ENCODE measurements at regions not wholly inside any gene's neighbourhood (a gene's known extent, or its start where the extent isn't known, plus 50 kb on each side); places are given as distances from the start of the nearest gene placed in this dataset.

- H3K27me3 Mint-ChIP-seq (ENCODE audit: low read depth in 3 of 3), result peaks cover 21 to 39% (median 30%) of the 10 kb centered on the region in 3 donors
- no CpG with 5 or more reads among the region's 4 CpGs for WGBS (ENCODE audit: insufficient coverage)
These were observed 212.5 kb upstream of the NOCT start for GRCh38 chr4:138803051-138803450.

GRCh38 chr4:138802499-138802898 is 213.1 kb upstream of the NOCT start:
- Histone ChIP-seq H3K9ac (ENCODE audit: insufficient read depth, low read length, poor library complexity, severe bottlenecking) (no peak overlapping the region), H3K4me3 (replicated peaks in 1 of 3; ENCODE audit: low read depth in 2 of 3, low read length in 3 of 3) (no peak overlapping the region), H3K79me2 (ENCODE audit: insufficient read depth, low read length) (no peaks in the 10 kb centered on the region), H3K36me3 (replicated peaks in 1 of 2; ENCODE audit: control insufficient read depth in 1 of 2, insufficient read depth in 2 of 2, low read length in 2 of 2) (no peaks in the 10 kb centered on the region), H3K4me1 (ENCODE audit: control insufficient read depth in 1 of 2, insufficient read depth in 2 of 2, low read length in 2 of 2) (no peaks in the 10 kb centered on the region), H3K9me3 (replicated peaks in 1 of 2; ENCODE audit: control insufficient read depth in 1 of 2, insufficient read depth in 1 of 2, low read length in 2 of 2) (no peaks in the 10 kb centered on the region), H3K27ac (ENCODE audit: low read depth in 1 of 2, low read length in 2 of 2) (no peak overlapping the region), H3K4me2 (replicated peaks; ENCODE audit: extremely low read depth, low read length, poor library complexity, severe bottlenecking) (no peak overlapping the region), H2AFZ (ENCODE audit: insufficient read depth, low read depth, low read length, poor library complexity, severe bottlenecking) (no peak overlapping the region), H4K20me1 (ENCODE audit: insufficient read depth, low read length) (no peaks in the 10 kb centered on the region), H3K27me3 (ENCODE audit: control insufficient read depth in 2 of 2, insufficient read depth in 2 of 2, low read length in 2 of 2) (peaks cover 20 to 23% of the 10 kb centered on the region in 2 donors)
- Mint-ChIP-seq H3K36me3 (no peaks in the 10 kb centered on the region), H3K9me3 (peaks cover 0 to 5% (median 1%) of the 10 kb centered on the region in 7 donors), H3K4me1 (no peaks in the 10 kb centered on the region), H3K27ac (no peak overlapping the region), H3K4me3 (no peak overlapping the region), H3K27me3 (ENCODE audit: low read depth in 3 of 3) (peaks cover 23 to 38% (median 30%) of the 10 kb centered on the region in 3 donors)
- no peak for TF ChIP-seq CTCF (IDR thresholded peaks at IDR 0.05)
- intact Hi-C loops (cut with micrococcal nuclease), result no loop called here
- no peak for DNase-seq

More at GRCh38 chr4:138803051-138803450, 212.5 kb upstream of the NOCT start:
- Histone ChIP-seq H3K9ac (ENCODE audit: insufficient read depth, low read length, poor library complexity, severe bottlenecking) (no peak overlapping the region), H3K79me2 (ENCODE audit: insufficient read depth, low read length) (no peaks in the 10 kb centered on the region), H3K4me1 (ENCODE audit: control insufficient read depth in 1 of 2, insufficient read depth in 2 of 2, low read length in 2 of 2) (no peaks in the 10 kb centered on the region), H3K27ac (ENCODE audit: low read depth in 1 of 2, low read length in 2 of 2) (no peak overlapping the region), H3K4me3 (replicated peaks in 1 of 3; ENCODE audit: low read depth in 2 of 3, low read length in 3 of 3) (no peak overlapping the region), H3K9me3 (replicated peaks in 1 of 2; ENCODE audit: control insufficient read depth in 1 of 2, insufficient read depth in 1 of 2, low read length in 2 of 2) (no peaks in the 10 kb centered on the region), H3K27me3 (ENCODE audit: control insufficient read depth in 2 of 2, insufficient read depth in 2 of 2, low read length in 2 of 2) (peaks cover 20 to 23% of the 10 kb centered on the region in 2 donors), H4K20me1 (ENCODE audit: insufficient read depth, low read length) (no peaks in the 10 kb centered on the region), H3K4me2 (replicated peaks; ENCODE audit: extremely low read depth, low read length, poor library complexity, severe bottlenecking) (no peak overlapping the region), H3K36me3 (replicated peaks in 1 of 2; ENCODE audit: control insufficient read depth in 1 of 2, insufficient read depth in 2 of 2, low read length in 2 of 2) (no peaks in the 10 kb centered on the region), H2AFZ (ENCODE audit: insufficient read depth, low read depth, low read length, poor library complexity, severe bottlenecking) (no peak overlapping the region)
- no peak for TF ChIP-seq CTCF (IDR thresholded peaks at IDR 0.05)
- H3K9me3 Mint-ChIP-seq, result peaks cover 0 to 5% (median 1%) of the 10 kb centered on the region in 7 donors
- DNase-seq, result no peak
- no peaks in the 10 kb centered on the region for H3K4me1 Mint-ChIP-seq
- intact Hi-C loops (cut with micrococcal nuclease), result no loop called here
- H3K36me3 Mint-ChIP-seq, result no peaks in the 10 kb centered on the region
- H3K27ac Mint-ChIP-seq, result no peak overlapping the region
- H3K4me3 Mint-ChIP-seq, result no peak overlapping the region

Measured in CD14-positive monocyte (primary cell).